ENCODE measurements at regions not wholly inside any gene's neighbourhood (a gene's known extent, or its start where the extent isn't known, plus 50 kb on each side); places are given as distances from the start of the nearest gene placed in this dataset.

- Histone ChIP-seq H3K27me3 (replicated peaks; ENCODE audit: insufficient read depth, low read depth, low read length, poor library complexity) (no peaks in the 10 kb centered on the region), H3K4me3 (ENCODE audit: low read depth, low read length, poor library complexity, severe bottlenecking) (no peak overlapping the region), H3K27ac (ENCODE audit: low read depth, low read length, poor library complexity, severe bottlenecking) (no peak overlapping the region), H3K4me1 (ENCODE audit: insufficient read depth, low read length, poor library complexity, severe bottlenecking) (no peaks in the 10 kb centered on the region), H3K36me3 (ENCODE audit: insufficient read depth, low read length, poor library complexity, severe bottlenecking) (no peaks in the 10 kb centered on the region), H3K9me3 (ENCODE audit: low read depth, low read length, poor library complexity, severe bottlenecking) (no peaks in the 10 kb centered on the region)
- POLR2A ChIA-PET (ENCODE audit: low non-redundant PET), result interaction anchor here (0.7 kb wide), 1 partner anchor 53 kb away, joined by 3 read pairs; no protein-coding TSS in a partner anchor
- intact Hi-C loops (cut with micrococcal nuclease; ENCODE audit: unreplicated experiment), result no loop called here
- BruUV-seq (replicated peaks), result no TSS peak
- CTCF ChIA-PET, result no interaction called here
- no peak for DNase-seq (ENCODE audit: low spot score)
- TF ChIP-seq EZH2 (IDR thresholded peaks at IDR 0.05; ENCODE audit: borderline replicate concordance, low read depth, low read length, poor library complexity, severe bottlenecking), result no peak
- TF ChIP-seq CTCF (conservative IDR thresholded peaks at IDR 0.05; ENCODE audit: low read depth, low read length), result no peak
Observed at GRCh38 chr2:234165421-234165820, 114.9 kb downstream of the SPP2 start.

GRCh38 chr2:234164493-234165413 is 114.3 kb downstream of the SPP2 start:
- Histone ChIP-seq H3K36me3 (ENCODE audit: insufficient read depth, low read length, poor library complexity, severe bottlenecking) (no peaks in the 10 kb centered on the region), H3K9me3 (ENCODE audit: low read depth, low read length, poor library complexity, severe bottlenecking) (no peaks in the 10 kb centered on the region), H3K27me3 (replicated peaks; ENCODE audit: insufficient read depth, low read depth, low read length, poor library complexity) (no peaks in the 10 kb centered on the region), H3K4me3 (ENCODE audit: low read depth, low read length, poor library complexity, severe bottlenecking) (no peak overlapping the region), H3K4me1 (ENCODE audit: insufficient read depth, low read length, poor library complexity, severe bottlenecking) (no peaks in the 10 kb centered on the region), H3K27ac (ENCODE audit: low read depth, low read length, poor library complexity, severe bottlenecking) (no peak overlapping the region)
- POLR2A ChIA-PET (ENCODE audit: low non-redundant PET), result interaction anchor here (0.7 kb wide), 1 partner anchor 54 kb away, joined by 3 read pairs; no protein-coding TSS in a partner anchor
- TF ChIP-seq EZH2 (IDR thresholded peaks at IDR 0.05; ENCODE audit: borderline replicate concordance, low read depth, low read length, poor library complexity, severe bottlenecking) (no peak), CTCF (conservative IDR thresholded peaks at IDR 0.05; ENCODE audit: low read depth, low read length) (no peak)
- CTCF ChIA-PET, result no interaction called here
- intact Hi-C loops (cut with micrococcal nuclease; ENCODE audit: unreplicated experiment), result no loop called here
- BruUV-seq (replicated peaks), result no TSS peak
- no peak for DNase-seq (ENCODE audit: low spot score)

GRCh38 chr2:234163510-234164045 is 113.1 kb downstream of the SPP2 start:
- ChIA-PET POLR2A (ENCODE audit: low non-redundant PET) (no interaction called here), CTCF (no interaction called here)
- H3K4me1 ChIP-seq (ENCODE audit: insufficient read depth, low read length, poor library complexity, severe bottlenecking), result no peaks in the 10 kb centered on the region
- H3K27ac ChIP-seq (ENCODE audit: low read depth, low read length, poor library complexity, severe bottlenecking), result no peak overlapping the region
- no peaks in the 10 kb centered on the region for H3K27me3 ChIP-seq (replicated peaks; ENCODE audit: insufficient read depth, low read depth, low read length, poor library complexity)
- intact Hi-C loops (cut with micrococcal nuclease; ENCODE audit: unreplicated experiment), result no loop called here
- TF ChIP-seq CTCF (conservative IDR thresholded peaks at IDR 0.05; ENCODE audit: low read depth, low read length) (no peak), EZH2 (IDR thresholded peaks at IDR 0.05; ENCODE audit: borderline replicate concordance, low read depth, low read length, poor library complexity, severe bottlenecking) (no peak)
- no peak overlapping the region for H3K4me3 ChIP-seq (ENCODE audit: low read depth, low read length, poor library complexity, severe bottlenecking)
- DNase-seq (ENCODE audit: low spot score), result no peak
- H3K36me3 ChIP-seq (ENCODE audit: insufficient read depth, low read length, poor library complexity, severe bottlenecking), result no peaks in the 10 kb centered on the region
- no TSS peak for BruUV-seq (replicated peaks)
- no peaks in the 10 kb centered on the region for H3K9me3 ChIP-seq (ENCODE audit: low read depth, low read length, poor library complexity, severe bottlenecking)
